ENCODE measurements at regions not wholly inside any gene's neighbourhood (a gene's known extent, or its start where the extent isn't known, plus 50 kb on each side); places are given as distances from the start of the nearest gene placed in this dataset.

DNA sequence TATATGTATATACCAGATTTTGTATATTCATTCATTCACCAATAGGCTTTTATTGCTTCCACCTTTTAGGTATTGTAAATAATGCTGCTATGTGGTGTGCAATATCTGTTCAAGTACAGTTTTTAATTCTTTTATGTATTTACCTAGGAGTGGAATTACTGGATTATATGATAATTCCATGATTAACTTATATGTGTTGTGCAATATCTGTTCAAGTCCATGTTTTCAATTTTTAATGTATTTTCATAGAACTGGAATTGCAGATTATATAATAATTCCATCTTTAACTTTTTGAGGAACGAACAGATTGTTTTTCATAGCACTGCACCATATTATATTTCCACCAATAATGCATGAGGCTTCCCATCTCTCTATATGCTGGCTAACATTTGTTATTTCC is 50.6 kb upstream of the L3MBTL4 start:
- no peak for DNase-seq

DNA sequence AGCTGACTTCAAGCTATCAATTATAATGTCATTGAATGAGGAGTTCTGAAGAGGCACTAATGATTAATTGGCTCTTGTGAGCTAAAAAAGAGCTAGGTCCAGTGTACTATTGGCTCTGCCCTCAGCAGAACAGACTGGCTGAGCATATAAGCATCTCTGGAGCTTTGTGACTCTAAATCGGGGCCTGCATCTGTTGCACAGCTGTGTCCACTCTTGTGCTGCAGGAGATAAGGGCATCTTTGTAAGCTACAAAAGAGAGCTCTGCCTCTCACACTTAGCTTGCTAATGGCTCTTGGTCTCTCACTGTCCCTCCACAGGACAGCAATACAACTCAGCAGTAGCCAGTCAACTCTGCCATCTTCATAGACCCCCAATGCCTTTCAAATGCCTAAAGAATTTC is 61.5 kb upstream of the L3MBTL4 start:
- DNase-seq: no peak

DNA sequence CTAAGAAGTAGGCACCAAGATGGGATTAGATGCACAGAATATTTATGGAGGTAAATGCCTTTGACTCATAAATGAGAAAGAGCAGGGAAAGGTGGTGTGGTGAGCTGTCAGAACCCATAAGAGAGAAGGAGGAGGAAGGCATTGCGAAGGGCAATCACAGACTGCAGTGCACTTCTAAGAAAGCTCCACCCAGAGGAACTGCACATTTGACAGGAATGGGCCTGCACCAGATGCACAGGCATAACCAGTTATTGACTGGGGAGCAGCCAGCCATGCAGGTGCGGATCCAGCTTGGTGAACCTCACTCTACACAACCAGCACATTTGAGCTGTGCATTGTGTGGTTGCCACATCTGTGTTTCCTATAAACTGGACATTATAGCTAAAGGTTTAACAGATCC is 62.2 kb upstream of the L3MBTL4 start:
- DNase-seq: no peak

DNA sequence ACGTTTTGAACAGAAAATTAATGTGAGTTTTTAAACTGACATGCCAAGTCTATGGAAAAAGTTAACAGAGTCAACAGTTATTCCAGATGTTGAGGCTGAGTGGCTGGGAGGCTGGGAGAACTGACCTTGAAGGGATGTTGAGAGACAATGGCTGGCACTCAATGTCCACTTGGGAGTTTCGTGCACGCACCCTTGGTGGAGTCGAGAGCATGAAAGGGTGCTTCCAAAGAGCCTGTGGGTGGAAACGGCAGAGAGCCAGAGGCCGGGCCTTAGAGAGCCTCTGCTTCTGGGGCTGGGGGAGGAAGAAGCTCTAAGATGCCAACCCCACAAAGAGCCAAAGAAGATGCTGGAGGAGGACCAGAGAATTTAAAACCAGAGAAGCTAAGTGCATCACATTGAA is 63.4 kb upstream of the L3MBTL4 start:
- no peak for DNase-seq

DNA sequence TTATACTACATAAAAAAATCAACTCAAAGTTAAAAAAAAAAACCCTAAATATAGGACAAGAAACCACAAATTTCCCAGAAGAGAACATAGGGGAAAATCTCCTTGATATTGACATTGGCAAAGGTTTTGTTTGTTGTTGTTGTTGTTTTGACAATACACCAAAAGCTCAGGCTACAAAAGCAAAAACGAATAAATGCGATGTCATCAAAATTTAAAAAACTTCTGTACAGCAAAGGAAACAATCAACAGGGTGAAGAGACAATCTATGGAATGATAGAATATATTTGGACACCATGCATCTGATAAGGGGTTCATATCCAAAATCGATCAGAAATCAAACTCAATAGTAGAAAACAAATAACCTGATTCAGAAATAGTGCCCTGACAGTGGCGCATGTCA is 65.0 kb upstream of the L3MBTL4 start:
- no peak for DNase-seq

DNA sequence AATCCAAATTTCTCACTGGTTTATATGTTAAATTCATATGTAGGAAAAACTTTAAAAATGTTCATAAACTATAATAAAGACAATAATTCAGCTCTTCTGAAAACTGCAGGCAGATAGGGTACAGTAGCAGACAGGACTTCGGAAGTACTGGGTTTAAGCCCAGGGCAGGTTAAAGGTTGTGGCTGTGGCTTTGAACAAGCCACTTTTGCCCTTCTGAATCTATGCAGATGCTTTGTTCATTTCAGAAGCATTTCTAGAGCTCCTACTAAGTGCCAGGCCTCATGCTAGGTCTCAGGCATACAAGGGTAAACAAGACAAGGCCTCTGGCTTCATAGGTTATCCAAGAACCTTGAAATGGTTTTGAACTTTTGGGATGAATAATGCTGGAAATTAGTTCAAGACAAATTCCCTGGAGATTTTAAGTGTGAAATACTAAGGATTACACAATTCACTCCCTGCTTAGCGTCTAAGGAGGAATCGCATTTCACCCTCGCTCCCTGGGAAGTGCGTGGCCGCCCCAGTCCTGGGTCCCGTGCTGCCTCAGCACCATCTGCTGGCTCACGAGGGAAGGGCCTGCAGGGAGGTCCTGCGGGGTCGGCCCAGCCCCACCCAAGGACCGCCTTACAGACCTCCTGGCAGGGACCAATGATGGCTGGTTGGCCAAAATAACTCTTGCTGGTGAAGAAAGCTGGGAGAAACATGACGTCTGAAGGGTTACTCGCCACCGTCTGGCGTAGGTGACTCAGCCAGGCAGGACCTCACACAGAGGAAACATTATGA is 67.7 kb upstream of the L3MBTL4 start:
- DNase-seq: no peak

DNA sequence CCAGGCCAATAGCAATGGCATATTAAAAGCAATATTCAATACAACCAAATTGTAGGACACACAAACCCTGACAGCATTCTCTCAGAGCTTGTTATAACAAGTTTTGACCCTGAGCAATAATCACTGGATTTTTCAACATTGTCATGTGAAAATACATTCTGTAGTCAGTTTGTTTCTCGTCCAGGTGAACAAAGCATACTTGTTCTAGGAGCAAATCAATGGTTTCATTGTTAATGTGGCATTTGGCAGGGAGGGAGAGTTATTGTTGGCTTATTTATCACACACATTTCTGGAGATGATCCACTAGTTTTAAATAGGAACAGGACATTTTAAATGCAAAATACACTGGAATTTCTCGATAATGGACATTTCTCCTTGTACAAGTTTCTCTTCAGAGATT is 69.9 kb upstream of the L3MBTL4 start:
- no peak for DNase-seq

DNA sequence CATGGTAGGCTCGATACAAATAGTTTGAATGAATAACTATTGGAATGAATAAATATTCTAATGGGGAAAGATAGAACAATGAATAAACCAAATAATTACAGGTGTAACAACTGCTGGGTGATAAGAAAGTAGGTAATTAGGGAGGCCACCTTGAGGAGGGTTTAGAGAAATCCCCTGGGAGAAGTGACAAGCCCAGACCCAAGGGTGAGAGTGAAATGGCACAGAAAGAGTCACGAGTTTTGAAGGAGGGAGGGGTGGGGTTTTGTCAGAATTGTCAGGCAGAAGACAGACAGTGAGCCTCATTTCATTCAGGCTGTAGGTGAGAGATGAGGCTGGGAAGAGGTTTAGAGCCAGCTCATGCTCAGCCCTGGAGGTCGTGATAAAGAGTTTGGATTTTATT is 71.6 kb upstream of the L3MBTL4 start:
- no peak for DNase-seq

DNA sequence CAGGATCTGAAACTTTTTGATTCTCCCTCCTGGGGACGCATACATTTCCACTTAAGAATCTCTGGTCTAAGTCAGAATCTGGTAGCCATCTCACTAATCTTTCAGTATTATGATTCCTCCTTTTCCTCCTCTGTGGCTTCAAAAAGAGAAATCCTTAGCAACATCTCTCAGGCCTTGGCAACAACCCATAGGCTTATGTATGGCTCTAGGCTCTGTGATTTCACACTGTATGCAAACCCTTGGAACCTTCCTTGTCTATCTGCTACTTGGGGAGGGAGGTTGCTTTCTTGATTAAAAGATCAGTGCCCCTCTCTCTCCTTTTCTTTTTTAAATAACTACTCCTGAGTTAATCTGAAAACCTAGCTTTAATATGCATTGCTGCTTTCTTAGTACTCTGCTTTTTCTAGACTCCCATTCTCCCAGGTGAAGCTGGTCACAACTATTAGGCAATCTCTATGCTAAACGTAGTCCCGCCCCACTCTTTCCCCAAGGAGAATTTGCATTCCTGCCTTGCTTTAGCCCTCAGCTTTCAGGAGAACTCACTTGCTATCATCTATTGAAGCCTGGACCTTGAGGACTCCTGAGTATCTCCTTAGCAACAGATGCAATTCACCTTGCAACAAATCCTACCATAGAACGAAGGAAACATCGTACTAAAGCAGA is 72.2 kb upstream of the L3MBTL4 start:
- DNase-seq: no peak

DNA sequence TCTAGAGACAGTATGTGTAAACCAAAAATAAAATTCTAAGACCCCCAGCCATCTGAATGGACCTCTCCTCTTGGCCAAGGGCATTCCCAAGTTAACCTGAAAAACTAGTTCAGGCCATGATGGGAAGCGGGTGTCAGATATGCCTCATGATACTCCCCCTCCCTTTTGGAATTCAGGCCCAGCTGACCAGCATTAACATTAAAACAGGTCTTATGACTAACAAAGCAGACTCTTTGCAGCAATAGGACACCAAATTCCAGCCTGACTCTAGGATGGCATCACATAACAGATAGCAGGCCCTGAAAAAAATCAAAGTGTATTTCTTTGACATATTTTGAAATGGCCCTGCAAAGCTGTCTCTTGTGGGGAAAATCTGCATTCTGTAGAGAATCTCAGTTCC is 73.3 kb upstream of the L3MBTL4 start:
- DNase-seq: no peak

DNA sequence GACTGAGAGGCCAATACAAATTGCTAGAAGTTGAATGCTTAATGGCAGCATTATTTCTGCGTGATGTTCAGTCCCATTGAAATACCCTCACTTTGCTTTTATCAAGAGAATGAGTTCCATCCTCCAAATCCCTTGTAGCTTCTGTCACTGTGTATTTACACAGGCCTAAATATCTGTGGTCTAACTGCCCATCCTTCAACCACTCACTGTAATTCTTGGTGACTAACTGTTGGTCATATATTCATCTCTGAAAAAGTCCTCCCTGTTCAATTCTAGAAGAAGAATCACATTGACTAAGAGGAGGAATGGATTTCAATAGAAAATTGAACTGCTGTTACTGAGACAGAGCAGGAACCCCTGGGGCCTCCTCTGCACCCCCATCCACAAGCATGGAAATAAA is 74.2 kb upstream of the L3MBTL4 start:
- no peak for DNase-seq

DNA sequence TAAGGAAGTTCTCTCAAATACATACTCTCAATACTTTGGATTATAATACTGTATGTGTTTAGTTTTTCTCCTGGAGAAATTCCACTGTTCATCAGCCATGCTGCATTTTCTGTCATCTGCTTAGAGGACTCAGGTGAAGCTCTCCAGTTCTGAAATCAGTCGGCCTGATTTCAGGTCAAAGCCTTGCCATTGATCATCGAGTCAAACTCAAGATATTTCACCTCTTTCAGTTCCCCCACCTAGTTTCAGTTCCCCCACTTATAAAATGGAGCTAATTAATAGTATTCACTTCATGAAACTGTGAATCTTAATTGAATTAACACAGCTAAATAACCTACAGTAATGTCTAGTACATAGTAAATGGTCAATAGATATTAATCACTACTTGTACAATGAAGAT is 75.3 kb upstream of the L3MBTL4 start:
- no peak for DNase-seq

DNA sequence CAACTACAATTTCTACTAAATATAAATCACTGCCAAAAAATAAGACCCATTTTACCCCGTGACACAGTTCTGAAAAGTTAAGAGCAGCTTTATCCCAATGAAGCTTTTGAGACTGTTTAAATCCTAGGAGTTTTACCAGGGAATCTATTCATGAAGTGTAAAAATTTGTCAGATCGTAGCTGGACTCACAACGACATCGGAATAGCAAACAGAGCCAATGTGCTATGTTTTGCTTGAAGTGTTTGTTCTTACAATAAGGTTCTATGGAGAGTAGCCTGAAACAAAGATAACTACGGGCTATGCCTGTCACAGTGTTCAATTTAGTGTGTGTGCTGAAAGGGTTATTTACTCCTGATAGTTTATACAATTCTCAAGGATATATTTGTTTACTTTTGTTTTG is 78.5 kb upstream of the L3MBTL4 start:
- no peak for DNase-seq

DNA sequence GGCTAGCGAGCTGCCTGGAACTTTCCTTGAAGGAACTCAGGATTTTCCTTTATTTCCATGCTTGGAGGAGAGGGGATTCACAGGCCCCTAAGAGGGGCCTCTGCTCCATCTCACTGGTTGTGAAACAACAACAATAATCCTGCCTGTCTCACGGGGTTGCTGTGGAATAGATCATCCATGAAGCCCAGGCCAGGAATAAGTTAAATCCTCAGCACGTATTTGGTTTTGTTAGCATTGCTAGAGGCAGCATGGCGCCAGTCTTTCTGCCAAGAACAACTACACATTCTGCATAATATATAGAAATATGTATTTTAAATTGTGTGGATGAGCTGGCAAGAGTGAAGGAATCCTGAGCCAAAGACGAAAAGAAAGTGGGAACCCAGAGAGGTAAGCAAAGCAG is 80.8 kb upstream of the L3MBTL4 start:
- no peak for DNase-seq

DNA sequence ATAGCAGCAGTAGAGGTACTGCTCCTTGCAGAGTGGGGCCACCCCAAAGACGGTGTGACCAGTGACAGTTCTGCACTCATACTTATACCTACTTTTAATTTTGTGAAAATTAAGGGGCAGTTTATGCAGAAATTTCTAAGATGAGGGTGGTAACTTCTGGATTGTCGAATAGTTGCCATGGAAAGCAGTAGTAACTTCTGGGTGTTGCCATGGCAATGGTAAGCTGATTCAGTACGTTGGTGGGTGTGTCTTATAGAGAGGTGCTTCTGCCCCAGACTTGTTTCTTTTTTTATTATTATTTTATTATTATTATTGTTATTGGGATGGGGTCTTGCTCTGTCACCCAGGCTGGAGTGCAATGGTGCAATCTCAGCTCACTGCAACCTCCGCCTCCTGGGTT is 82.8 kb upstream of the L3MBTL4 start:
- no peak for DNase-seq

DNA sequence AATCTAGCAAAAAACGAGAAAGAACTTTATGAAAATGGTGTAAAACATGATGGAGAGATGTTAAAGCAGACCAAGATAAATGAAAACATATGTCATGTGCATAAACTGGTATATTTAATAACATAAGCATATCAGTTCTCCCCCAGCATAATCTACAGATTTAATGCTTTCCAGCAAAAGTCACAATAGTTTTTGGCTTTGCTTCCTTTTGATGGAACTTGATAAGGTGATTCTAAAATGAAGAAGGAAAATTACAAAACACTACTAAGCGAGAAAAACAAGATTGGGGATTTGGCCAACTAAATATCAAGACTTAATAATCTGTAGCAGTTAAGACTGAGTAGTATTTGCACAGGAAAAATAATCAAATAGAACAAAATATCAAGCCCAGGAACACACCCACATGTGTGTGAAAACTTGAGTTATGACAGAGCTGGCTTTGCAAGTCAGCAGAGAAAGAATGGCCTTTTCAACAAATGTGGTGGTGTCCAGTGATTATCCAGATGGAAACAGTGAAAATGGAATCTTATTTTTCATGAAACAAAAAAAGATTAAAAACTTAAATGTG is 83.7 kb upstream of the L3MBTL4 start:
- DNase-seq: no peak

DNA sequence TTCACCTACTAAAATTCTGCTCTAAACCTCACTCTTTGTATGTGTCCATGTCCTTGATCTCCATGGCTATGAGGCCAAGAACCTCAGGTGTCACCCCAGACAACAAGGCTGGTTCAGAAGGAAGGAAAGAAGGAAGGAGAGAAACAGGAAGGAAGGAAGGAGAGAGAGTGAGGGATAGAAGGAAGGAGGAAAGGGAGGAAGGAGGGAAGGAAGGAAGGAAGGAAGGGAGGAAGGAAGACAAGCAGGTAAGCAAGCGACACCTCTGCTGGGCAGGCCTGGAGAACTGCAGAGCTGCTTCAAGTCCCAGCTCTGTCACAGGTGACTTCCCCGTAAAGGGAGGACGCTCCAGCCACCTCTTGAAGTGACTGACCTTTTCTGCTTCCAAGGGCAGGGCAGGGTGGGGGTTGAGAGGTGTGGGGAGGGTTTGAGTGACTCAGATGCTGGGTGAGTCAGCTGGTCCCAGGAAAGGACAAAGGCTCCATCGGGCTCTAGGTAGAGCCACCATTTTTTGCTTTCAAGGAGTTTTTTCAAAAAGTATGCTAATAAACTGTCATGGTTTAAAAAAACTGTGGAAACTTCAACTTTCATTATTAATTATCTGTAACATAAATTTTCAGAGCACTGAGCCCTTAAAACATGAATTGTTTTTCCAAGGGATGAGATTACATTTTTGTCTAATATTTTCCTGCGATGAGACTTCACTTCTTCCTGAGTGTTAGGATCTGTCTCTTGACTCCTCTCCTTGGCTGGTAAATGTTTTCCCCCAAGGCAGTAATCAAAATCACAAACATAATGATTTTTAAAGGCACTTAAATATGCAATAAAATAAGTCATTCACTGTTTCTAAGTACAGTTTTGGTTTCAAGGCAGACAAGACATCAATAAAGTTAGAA is 90.1 kb upstream of the L3MBTL4 start:
- no peak for DNase-seq

DNA sequence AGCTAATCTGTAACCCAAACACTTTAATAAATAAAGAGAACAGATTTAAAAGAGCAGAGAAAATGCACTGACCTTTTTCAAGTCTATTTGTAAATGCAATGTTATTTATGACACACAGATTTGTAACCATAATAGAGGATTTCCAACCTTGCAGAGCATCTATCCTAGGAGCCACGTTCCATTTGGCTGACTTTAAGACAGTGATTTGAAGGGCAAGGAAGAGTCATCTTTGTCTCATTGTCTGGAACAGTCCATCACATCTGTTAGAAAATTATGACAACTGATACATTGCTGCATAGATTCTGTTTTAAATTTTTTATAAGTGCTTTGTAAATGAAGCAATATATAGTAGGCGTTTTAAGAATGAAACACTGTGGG is 90.8 kb upstream of the L3MBTL4 start:
- DNase-seq: no peak

DNA sequence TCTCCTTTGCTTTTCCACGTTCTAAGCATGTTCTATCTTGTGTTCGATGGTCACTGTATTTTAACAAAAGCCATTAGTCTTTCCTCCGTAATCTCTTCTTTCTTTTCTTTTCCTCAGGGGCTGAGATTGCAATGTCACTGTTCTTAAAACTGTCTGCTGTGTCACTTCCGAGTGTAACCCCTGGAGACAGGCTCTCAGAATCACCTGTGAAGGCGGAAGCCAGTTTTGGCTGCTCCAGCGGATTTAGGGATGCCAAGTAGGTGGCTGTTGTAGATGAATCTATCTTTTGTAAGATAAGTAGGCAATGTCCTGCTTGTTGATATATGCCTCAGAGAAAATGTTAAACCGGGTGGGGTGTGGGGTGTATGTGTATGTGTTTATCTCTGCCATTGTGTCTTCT is 94.7 kb upstream of the L3MBTL4 start:
- no peak for DNase-seq

DNA sequence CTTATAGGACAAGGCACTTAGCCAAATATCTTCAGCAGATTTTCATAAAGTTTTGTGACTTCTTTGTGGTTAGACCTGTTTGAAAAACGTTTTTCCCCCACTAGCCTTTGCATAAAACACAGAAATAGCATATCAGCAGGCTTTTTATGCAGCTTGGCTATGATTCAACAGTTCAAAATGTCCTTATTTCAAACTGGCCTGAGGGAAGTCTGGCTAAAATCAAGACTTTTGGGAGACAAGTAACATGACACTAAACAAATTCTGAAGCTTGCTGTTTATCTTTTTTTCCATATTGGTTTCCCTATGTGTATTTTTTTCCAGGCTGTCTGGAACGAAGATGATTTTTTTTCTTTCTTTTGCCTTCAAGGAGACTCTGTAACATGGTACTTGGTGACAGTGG is 95.1 kb upstream of the L3MBTL4 start:
- DNase-seq: no peak

DNA sequence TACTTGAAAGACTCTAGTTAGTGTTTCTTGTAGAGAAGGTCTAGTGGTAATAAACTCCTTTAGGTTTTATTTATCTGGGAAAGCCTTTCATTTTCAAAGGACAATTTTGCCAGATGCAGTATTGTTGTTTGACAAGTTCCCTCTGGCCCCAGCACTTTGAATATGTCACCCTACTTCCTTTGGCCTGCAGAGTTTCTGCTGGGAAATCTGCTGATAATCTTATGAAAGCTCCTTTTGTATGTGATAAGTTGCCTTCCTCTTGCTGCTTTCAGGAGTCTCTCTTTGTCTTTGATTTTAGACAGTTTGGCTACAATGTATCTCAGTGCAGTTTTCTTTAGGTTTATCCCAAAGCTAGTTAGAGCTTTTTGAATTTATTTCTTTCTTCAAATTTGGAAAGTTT is 106.2 kb upstream of the L3MBTL4 start:
- DNase-seq: no peak

DNA sequence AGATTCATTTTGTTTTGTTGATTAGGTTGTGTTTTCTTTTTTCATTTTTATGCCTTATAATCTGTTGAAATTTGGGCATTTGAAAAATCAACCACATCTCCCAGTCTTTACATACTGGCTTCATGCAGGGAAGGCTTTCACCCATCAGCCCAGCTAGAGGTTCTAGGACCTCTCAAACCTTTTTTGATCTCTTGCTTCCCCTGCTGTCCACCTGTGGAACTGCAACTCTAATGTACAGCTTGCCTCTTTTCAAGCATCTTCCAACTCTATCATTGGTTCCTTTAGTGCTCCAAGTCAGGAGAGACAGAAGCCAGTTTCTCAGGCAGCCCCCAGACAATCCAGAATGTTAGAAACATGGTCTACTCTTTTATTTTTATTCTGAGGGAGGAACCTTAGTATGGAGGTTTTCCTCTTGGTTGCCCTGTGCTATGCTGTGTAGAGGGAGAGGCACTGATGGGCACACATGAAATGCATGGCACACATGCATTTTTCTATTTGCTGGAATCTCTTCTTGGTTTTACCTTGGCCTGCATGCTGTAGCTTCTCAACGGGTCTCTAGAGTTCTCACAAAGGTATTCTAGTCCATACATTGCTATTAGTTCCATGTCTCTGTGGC is 107.2 kb upstream of the L3MBTL4 start:
- DNase-seq: peak; percentile 4

DNA sequence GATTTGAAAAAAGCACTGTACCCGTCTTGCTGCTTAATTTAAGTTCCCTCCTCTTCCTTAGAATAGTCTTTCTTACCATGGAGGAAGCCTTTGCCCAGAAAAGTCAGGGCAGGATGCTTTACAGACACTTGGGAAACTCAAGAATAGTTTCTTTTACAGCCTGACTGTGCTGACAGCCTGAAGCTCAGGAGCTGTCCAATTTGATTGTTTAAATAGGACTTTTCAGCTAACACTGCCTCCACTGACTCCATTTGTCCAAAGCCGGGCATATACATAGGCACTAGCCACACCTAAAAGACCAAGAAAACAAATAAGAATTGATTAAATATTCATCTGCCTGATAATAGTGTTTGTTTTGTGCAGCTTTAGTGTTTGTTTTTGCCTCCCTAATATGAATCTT is 110.9 kb upstream of the L3MBTL4 start:
- no peak for DNase-seq

All from stimulated activated CD4-positive, alpha-beta T cell treated with anti-CD3 and anti-CD28 coated beads, Interleukin-1b, Interleukin-23, amount 100 ng/mL, for 48 hours (primary cell).